Iris pigment epithelial cell (primary cell): ENCODE measurements at regions not wholly inside any gene's neighbourhood (a gene's known extent, or its start where the extent isn't known, plus 50 kb on each side); places are given as distances from the start of the nearest gene placed in this dataset.
"Not testable (repeated sequence)": the region's sequence is repeated elsewhere in the genome, so short reads cannot be mapped to it uniquely, and the experiment has no call there.

Source experiments
- DNase-seq: peaks from one replicate; pipeline ENCODE4 v3.0.0-alpha.2; 2011; ENCODE audit warnings: low read depth

GRCh38 chr5:33209252-33209651, 231.5 kb upstream of the TARS1 start:
- DNase-seq, result no peak

GRCh38 chr5:33210221-33210620, 230.5 kb upstream of the TARS1 start:
- not testable (repeated sequence) for DNase-seq

GRCh38 chr5:33210978-33211377, 229.8 kb upstream of the TARS1 start:
- DNase-seq, result no peak

- DNase-seq, result no peak
Observed at GRCh38 chr5:33212439-33212838, 228.3 kb upstream of the TARS1 start.

- DNase-seq, result no peak
Observed at GRCh38 chr5:33212900-33213299, 227.9 kb upstream of the TARS1 start.

- peak; percentile 52 for DNase-seq
Observed at GRCh38 chr5:33223563-33224284, 217.0 kb upstream of the TARS1 start.

GRCh38 chr5:33224285-33224961, 216.3 kb upstream of the TARS1 start:
- DNase-seq, result no peak

- DNase-seq, result no peak
Observed at GRCh38 chr5:33227247-33227646, 213.5 kb upstream of the TARS1 start.

- no peak for DNase-seq
Observed at GRCh38 chr5:33227746-33228145, 213.0 kb upstream of the TARS1 start.

- DNase-seq, result no peak
Observed at GRCh38 chr5:33228149-33228548, 212.6 kb upstream of the TARS1 start.

- no peak for DNase-seq
Observed at GRCh38 chr5:33229216-33229615, 211.5 kb upstream of the TARS1 start.

- no peak for DNase-seq
Observed at GRCh38 chr5:33230467-33231078, 210.2 kb upstream of the TARS1 start.

- no peak for DNase-seq
Observed at GRCh38 chr5:33231214-33231710, 209.5 kb upstream of the TARS1 start.

- peak; percentile 34 for DNase-seq
Observed at GRCh38 chr5:33231935-33232334, 208.8 kb upstream of the TARS1 start.

- DNase-seq, result no peak
Observed at GRCh38 chr5:33232731-33233505, 207.8 kb upstream of the TARS1 start.

- no peak for DNase-seq
Observed at GRCh38 chr5:33235304-33235703, 205.5 kb upstream of the TARS1 start.

- no peak for DNase-seq
Observed at GRCh38 chr5:33235824-33236223, 204.9 kb upstream of the TARS1 start.

GRCh38 chr5:33237471-33237870, 203.3 kb upstream of the TARS1 start:
- DNase-seq, result no peak

GRCh38 chr5:33238826-33239695, 201.7 kb upstream of the TARS1 start:
- no peak for DNase-seq

GRCh38 chr5:33240558-33240957, 200.2 kb upstream of the TARS1 start:
- DNase-seq, result no peak

- DNase-seq, result no peak
Observed at GRCh38 chr5:33241802-33242201, 199.0 kb upstream of the TARS1 start.
